Motor neuron (in vitro differentiated cells): ENCODE measurements at regions not wholly inside any gene's neighbourhood (a gene's known extent, or its start where the extent isn't known, plus 50 kb on each side); places are given as distances from the start of the nearest gene placed in this dataset.

ENCODE experiments used
- ATAC-seq, 8 experiments: fragments of 200-7000 bp; cut with Tn5 transposase; replicated peaks in 6 of 8; 2 replicates each; pipeline ENCODE4 v1.8.0; 2021; ENCODE audit warnings: mild to moderate bottlenecking in 8 of 8, moderate library complexity in 8 of 8
- H3K27ac ChIP-seq, 2 donors: fragments of 250-450 bp; sonication (Bioruptor Pico); 2 replicates each; pipeline ENCODE4 v1.9.0; 2021; ENCODE audit warnings: antibody characterized with exemption in 2 of 2, mild to moderate bottlenecking in 2 of 2, moderate library complexity in 1 of 2
- H3K4me1 ChIP-seq, 2 donors: fragments of 250-450 bp; sonication (Bioruptor Pico); replicated peaks in 1 of 2; 2 replicates each; pipeline ENCODE4 v1.6.1; 2021; ENCODE audit warnings: antibody characterized with exemption in 2 of 2, mild to moderate bottlenecking in 2 of 2, moderate library complexity in 1 of 2
- H3K4me3 ChIP-seq, 5 donors: fragments of 250-450 bp; sonication (Bioruptor Pico); 2 replicates each; pipeline ENCODE4 v1.9.0; 2021; ENCODE audit warnings: antibody characterized with exemption in 5 of 5, mild to moderate bottlenecking in 5 of 5, moderate library complexity in 4 of 5
- WGBS, 10 experiments: fragments of 450-650 bp; shearing (Covaris generic); methylation state at CpG; one replicate each; pipeline ENCODE4 v1.0.0; 2022; 5-methylcytosine and 5-hydroxymethylcytosine counted together
- in situ Hi-C, 9 experiments: fragments of 400-800 bp; cut with MboI; loops; one replicate each; pipeline ENCODE4 v1.15.0; 2021; ENCODE audit warnings: low sequenced_read_pairs in 9 of 9, low pct_unique_long_range_greater_than_20kb in 2 of 9; ENCODE audit not compliant: unreplicated experiment in 9 of 9

- H3K27ac ChIP-seq = no peak overlapping the region
- no peaks in the 10 kb centered on the region for H3K4me1 ChIP-seq
- ATAC-seq = no peak
- in situ Hi-C loops = no loop called here
- H3K4me3 ChIP-seq = no peak overlapping the region
- WGBS, 10 experiments = 0 to 100% (median 93%) methylated on average over 1 to 5 of the region's 5 CpGs; no CpG with 5 or more reads in 1 of the 10 experiments
These were observed 58.7 kb upstream of the POU3F1 start for GRCh38 chr1:38105267-38105666.

GRCh38 chr1:38102636-38103035 lies 56.0 kb upstream of the POU3F1 start:
- no peak for ATAC-seq
- Histone ChIP-seq H3K4me3 (no peak overlapping the region), H3K27ac (no peak overlapping the region), H3K4me1 (peaks cover 6 to 7% of the 10 kb centered on the region in 2 donors)
- in situ Hi-C loops = no loop called here
- 69 to 89% (median 77%) methylated on average over 3 of the region's 3 CpGs; no CpG with 5 or more reads in 5 of the 10 experiments for WGBS, 10 experiments

- Histone ChIP-seq H3K27ac (no peak overlapping the region), H3K4me1 (peaks cover 13 to 21% of the 10 kb centered on the region in 2 donors), H3K4me3 (no peak overlapping the region)
- WGBS, 10 experiments = 17 to 92% (median 76%) methylated on average over 1 to 8 of the region's 8 CpGs
- in situ Hi-C loops = no loop called here
- no peak for ATAC-seq
These were observed 54.6 kb upstream of the POU3F1 start for GRCh38 chr1:38101037-38101785.

- 53 to 100% (median 87%) methylated on average over 1 to 16 of the region's 18 CpGs for WGBS, 10 experiments
These were observed 51.7 kb upstream of the POU3F1 start for GRCh38 chr1:38098101-38098847.

GRCh38 chr1:38097284-38097898 lies 50.8 kb upstream of the POU3F1 start:
- in situ Hi-C loops = no loop called here
- H3K27ac ChIP-seq = peak overlapping the region; percentile 27 to 70
- ATAC-seq = peak in 5 of 8 experiments; percentile 5 to 60 (median 28)
- H3K4me3 ChIP-seq = no peak overlapping the region
- 24 to 80% (median 72%) methylated on average over 1 to 16 of the region's 19 CpGs; no CpG with 5 or more reads in 3 of the 10 experiments for WGBS, 10 experiments
- H3K4me1 ChIP-seq = peaks cover 49 to 59% of the 10 kb centered on the region in 2 donors

More at GRCh38 chr1:38098101-38098847, 51.7 kb upstream of the POU3F1 start:
- no peak for ATAC-seq
- no peak overlapping the region for H3K4me3 ChIP-seq
- H3K27ac ChIP-seq = peak overlapping the region in 1 of 2 donors; percentile 70
- H3K4me1 ChIP-seq = peaks cover 42 to 50% of the 10 kb centered on the region in 2 donors
- in situ Hi-C loops = no loop called here
